AG09309 (cell line): ENCODE measurements at regions not wholly inside any gene's neighbourhood (a gene's known extent, or its start where the extent isn't known, plus 50 kb on each side); places are given as distances from the start of the nearest gene placed in this dataset.

Source experiments
- DNase-seq: peaks from one replicate; pipeline ENCODE4 v3.0.0-alpha.2; 2010; ENCODE audit warnings: low read depth
- H3K4me3 ChIP-seq: 2 replicates; pipeline ENCODE4 v1.5.1; 2011; ENCODE audit warnings: mild to moderate bottlenecking, low read depth, low read length, moderate library complexity; ENCODE audit not compliant: control insufficient read depth
- TF ChIP-seq, protein P1 (sequence below): IDR thresholded peaks from 2 replicates; pipeline ENCODE4 v1.5.1; 2011; ENCODE audit warnings: mild to moderate bottlenecking, low read depth, low read length, inconsistent platforms; ENCODE audit not compliant: insufficient read depth, control insufficient read depth; ENCODE audit errors: missing control alignments

DNA sequence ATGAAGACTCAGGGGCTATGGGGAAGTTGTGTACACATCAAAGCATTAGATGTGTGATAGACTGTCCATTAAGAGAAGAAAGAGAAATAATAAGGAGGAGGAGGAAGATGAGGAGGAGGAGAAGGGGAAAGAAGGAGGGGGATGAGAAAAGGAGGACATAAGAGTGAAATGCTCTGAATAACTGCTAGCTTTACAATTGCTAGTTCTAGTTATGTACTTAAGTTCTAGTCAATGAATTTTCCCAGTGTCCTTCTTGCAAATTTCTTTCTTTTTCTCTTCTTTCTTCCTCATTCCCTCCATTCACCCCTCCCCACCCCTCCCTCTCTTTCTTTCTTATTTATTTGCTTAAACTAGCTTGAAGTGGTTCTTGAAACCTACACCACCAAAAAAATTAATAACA is 534.9 kb upstream of the GRAMD2B start:
- H3K4me3 ChIP-seq, result no peak overlapping the region
- no peak for DNase-seq
- TF ChIP-seq, protein P1, sequence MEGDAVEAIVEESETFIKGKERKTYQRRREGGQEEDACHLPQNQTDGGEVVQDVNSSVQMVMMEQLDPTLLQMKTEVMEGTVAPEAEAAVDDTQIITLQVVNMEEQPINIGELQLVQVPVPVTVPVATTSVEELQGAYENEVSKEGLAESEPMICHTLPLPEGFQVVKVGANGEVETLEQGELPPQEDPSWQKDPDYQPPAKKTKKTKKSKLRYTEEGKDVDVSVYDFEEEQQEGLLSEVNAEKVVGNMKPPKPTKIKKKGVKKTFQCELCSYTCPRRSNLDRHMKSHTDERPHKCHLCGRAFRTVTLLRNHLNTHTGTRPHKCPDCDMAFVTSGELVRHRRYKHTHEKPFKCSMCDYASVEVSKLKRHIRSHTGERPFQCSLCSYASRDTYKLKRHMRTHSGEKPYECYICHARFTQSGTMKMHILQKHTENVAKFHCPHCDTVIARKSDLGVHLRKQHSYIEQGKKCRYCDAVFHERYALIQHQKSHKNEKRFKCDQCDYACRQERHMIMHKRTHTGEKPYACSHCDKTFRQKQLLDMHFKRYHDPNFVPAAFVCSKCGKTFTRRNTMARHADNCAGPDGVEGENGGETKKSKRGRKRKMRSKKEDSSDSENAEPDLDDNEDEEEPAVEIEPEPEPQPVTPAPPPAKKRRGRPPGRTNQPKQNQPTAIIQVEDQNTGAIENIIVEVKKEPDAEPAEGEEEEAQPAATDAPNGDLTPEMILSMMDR, result no peak

DNA sequence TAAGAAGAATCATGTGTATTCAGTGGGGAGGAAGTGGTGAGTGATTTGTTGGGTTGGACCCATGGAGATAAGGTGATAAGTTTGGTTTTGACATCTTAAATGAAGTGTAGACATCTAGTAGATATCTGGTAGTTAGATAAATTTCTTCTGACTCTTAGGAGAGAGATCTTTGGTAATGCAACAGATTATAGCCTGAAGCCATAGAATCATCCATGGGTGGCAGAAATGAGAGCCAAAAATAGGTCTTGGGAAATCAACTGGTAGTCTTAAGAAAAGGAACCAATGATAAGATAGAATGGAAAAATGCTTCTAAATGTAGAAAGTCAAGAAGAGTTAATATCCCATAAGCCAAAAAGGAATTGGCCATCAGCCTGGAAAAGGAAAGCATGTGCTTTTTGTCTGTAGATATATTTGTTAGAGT is 532.7 kb upstream of the GRAMD2B start:
- H3K4me3 ChIP-seq, result no peak overlapping the region
- no peak for DNase-seq
- TF ChIP-seq, protein P1, result no peak

GRCh38 chr5:125891061-125891725 is 532.0 kb upstream of the GRAMD2B start:
- TF ChIP-seq, protein P1, result no peak
- no peak overlapping the region for H3K4me3 ChIP-seq
- DNase-seq, result no peak

- TF ChIP-seq, protein P1, result no peak
- DNase-seq, result no peak
- H3K4me3 ChIP-seq, result no peak overlapping the region
These were observed 528.8 kb upstream of the GRAMD2B start for GRCh38 chr5:125894383-125894782.

DNA sequence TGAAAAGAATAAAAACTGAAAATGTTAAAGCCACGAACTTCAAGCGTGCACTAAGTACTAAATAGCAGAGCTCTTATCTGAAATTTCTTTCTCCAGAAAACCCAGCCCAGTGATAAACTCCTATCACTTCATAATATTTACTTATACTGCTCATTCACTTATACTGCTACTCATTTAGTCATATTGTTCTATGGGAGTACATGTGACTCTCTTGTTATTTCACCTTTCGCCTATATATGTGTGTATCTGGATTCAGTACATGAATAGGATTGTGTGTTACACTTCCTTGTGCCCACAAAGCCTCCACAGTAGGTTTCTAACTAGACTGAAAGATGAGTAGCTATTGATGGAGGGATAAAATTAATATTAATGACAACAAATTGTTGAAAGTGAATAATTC is 526.8 kb upstream of the GRAMD2B start:
- no peak overlapping the region for H3K4me3 ChIP-seq
- no peak for DNase-seq
- TF ChIP-seq, protein P1, result no peak

- TF ChIP-seq, protein P1, result no peak
- no peak overlapping the region for H3K4me3 ChIP-seq
- DNase-seq, result no peak
These were observed 526.1 kb upstream of the GRAMD2B start for GRCh38 chr5:125897089-125897488.
